ENCODE measurements at regions not wholly inside any gene's neighbourhood (a gene's known extent, or its start where the extent isn't known, plus 50 kb on each side); places are given as distances from the start of the nearest gene placed in this dataset.

DNA sequence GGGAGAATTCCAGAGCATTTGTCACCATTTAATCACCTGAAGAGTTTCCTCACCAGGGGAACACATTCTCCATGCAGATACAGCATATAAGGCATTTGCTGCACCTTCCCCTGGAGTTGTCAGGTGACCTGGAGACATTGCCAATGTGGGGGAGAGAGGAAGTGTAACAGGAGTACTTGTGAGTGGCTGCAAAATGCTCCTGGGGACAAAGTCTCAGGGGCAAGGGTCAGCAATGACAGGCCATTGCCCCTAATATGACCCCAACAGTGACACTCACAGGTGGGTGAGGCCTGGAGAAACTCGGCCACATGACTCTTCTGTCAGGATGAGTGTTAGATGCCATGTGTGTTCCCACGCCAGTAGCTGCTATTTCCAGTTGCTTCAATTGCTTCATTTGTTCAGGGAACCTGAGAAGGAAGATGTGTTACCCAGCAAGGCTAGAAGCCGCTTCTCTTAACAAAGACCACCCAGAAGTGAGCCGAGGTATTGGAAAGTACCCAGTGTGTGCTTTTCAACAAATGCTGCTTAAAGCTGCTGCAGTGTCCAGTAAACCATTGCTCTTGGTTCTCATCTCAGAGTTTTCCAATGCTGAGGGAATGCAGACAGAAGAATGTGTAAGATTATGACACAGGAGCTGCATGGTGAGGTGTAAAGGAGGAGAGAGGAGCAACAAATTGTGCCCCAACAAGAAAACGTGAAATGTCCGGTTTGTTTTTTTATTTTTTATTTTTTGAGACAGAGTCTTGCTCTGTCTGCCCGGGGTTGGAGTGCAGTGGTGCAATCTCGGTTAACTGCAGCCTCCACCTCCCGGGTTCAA, 128.2 kb upstream of the SLC44A1 start:
- TF ChIP-seq, protein P1, sequence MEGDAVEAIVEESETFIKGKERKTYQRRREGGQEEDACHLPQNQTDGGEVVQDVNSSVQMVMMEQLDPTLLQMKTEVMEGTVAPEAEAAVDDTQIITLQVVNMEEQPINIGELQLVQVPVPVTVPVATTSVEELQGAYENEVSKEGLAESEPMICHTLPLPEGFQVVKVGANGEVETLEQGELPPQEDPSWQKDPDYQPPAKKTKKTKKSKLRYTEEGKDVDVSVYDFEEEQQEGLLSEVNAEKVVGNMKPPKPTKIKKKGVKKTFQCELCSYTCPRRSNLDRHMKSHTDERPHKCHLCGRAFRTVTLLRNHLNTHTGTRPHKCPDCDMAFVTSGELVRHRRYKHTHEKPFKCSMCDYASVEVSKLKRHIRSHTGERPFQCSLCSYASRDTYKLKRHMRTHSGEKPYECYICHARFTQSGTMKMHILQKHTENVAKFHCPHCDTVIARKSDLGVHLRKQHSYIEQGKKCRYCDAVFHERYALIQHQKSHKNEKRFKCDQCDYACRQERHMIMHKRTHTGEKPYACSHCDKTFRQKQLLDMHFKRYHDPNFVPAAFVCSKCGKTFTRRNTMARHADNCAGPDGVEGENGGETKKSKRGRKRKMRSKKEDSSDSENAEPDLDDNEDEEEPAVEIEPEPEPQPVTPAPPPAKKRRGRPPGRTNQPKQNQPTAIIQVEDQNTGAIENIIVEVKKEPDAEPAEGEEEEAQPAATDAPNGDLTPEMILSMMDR (IDR thresholded peaks at IDR 0.05; ENCODE audit: poor library complexity, severe bottlenecking) = no peak
- TF ChIP-seq POLR2AphosphoS5 (IDR thresholded peaks at IDR 0.05) (no peak), EP300 (conservative IDR thresholded peaks at IDR 0.05; ENCODE audit: poor library complexity, severe bottlenecking) (no peak), MXI1 (conservative IDR thresholded peaks at IDR 0.05; ENCODE audit: poor library complexity, severe bottlenecking) (no peak), TAF1 (IDR thresholded peaks at IDR 0.05; ENCODE audit: low read depth) (no peak), EZH2 (IDR thresholded peaks at IDR 0.05; ENCODE audit: borderline replicate concordance, insufficient read depth, low read length, poor library complexity, severe bottlenecking) (no peak), RAD21 (conservative IDR thresholded peaks at IDR 0.05) (no peak), SMC3 (conservative IDR thresholded peaks at IDR 0.05; ENCODE audit: poor library complexity) (no peak)
- TF ChIP-seq, protein P2, sequence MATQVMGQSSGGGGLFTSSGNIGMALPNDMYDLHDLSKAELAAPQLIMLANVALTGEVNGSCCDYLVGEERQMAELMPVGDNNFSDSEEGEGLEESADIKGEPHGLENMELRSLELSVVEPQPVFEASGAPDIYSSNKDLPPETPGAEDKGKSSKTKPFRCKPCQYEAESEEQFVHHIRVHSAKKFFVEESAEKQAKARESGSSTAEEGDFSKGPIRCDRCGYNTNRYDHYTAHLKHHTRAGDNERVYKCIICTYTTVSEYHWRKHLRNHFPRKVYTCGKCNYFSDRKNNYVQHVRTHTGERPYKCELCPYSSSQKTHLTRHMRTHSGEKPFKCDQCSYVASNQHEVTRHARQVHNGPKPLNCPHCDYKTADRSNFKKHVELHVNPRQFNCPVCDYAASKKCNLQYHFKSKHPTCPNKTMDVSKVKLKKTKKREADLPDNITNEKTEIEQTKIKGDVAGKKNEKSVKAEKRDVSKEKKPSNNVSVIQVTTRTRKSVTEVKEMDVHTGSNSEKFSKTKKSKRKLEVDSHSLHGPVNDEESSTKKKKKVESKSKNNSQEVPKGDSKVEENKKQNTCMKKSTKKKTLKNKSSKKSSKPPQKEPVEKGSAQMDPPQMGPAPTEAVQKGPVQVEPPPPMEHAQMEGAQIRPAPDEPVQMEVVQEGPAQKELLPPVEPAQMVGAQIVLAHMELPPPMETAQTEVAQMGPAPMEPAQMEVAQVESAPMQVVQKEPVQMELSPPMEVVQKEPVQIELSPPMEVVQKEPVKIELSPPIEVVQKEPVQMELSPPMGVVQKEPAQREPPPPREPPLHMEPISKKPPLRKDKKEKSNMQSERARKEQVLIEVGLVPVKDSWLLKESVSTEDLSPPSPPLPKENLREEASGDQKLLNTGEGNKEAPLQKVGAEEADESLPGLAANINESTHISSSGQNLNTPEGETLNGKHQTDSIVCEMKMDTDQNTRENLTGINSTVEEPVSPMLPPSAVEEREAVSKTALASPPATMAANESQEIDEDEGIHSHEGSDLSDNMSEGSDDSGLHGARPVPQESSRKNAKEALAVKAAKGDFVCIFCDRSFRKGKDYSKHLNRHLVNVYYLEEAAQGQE (IDR thresholded peaks at IDR 0.05; ENCODE audit: borderline replicate concordance) = no peak
